Natural killer cell (primary cell): ENCODE measurements at regions not wholly inside any gene's neighbourhood (a gene's known extent, or its start where the extent isn't known, plus 50 kb on each side); places are given as distances from the start of the nearest gene placed in this dataset.

Experiments
- ATAC-seq, 3 donors: fragments of 150-1000 bp in 2 of 3; fragments of 200-7000 bp in 1 of 3; cut with Tn5 transposase; 1 replicate in 1 of 3; 2 replicates in 2 of 3; pipeline ENCODE4 v1.10.0; 2021; ENCODE audit warnings: mild to moderate bottlenecking in 2 of 3, moderate library complexity in 2 of 3
- DNase-seq, 2 donors: peaks; one replicate each; pipeline versions ENCODE4 v3.0.0 to v3.0.0-alpha.2; 2013 to 2021; ENCODE audit warnings: mixed read lengths in 1 of 2
- H3K27ac ChIP-seq: one replicate; pipeline ENCODE4 v1.5.1; 2013; ENCODE audit warnings: mild to moderate bottlenecking, low read length
- H3K27me3 ChIP-seq: one replicate; pipeline ENCODE4 v1.6.1; 2013; ENCODE audit warnings: low read length; ENCODE audit not compliant: control insufficient read depth, insufficient read depth
- H3K36me3 ChIP-seq: one replicate; pipeline ENCODE4 v1.6.1; 2013; ENCODE audit warnings: low read length; ENCODE audit not compliant: control insufficient read depth, insufficient read depth
- H3K4me1 ChIP-seq: one replicate; pipeline ENCODE4 v1.6.1; 2013; ENCODE audit warnings: low read length; ENCODE audit not compliant: control insufficient read depth, insufficient read depth
- H3K4me3 ChIP-seq: one replicate; pipeline ENCODE4 v1.5.1; 2013; ENCODE audit warnings: low read length
- H3K9me3 ChIP-seq: one replicate; pipeline ENCODE4 v1.6.1; 2013; ENCODE audit warnings: low read length; ENCODE audit not compliant: control insufficient read depth, insufficient read depth
- H3K27ac Mint-ChIP-seq, 2 donors: one replicate each; pipeline ENCODE4 v1.8.0; 2022; ENCODE audit warnings: mild to moderate bottlenecking in 2 of 2, mixed read lengths in 2 of 2, moderate library complexity in 1 of 2
- H3K27me3 Mint-ChIP-seq, 2 donors: one replicate each; pipeline ENCODE4 v1.8.0; 2022; ENCODE audit warnings: low read depth in 2 of 2, mixed read lengths in 2 of 2
- H3K36me3 Mint-ChIP-seq: one replicate; pipeline ENCODE4 v1.8.0; 2022; ENCODE audit warnings: mixed read lengths
- H3K4me1 Mint-ChIP-seq, 2 donors: one replicate each; pipeline ENCODE4 v1.8.0; 2022; ENCODE audit warnings: mixed read lengths in 2 of 2
- H3K4me3 Mint-ChIP-seq: one replicate; pipeline ENCODE4 v1.8.0; 2022; ENCODE audit warnings: mild to moderate bottlenecking, moderate library complexity, mixed read lengths
- H3K9me3 Mint-ChIP-seq, 2 donors: one replicate each; pipeline ENCODE4 v1.8.0; 2022; ENCODE audit warnings: mixed read lengths in 2 of 2
- CTCF ChIP-seq: fragments of 200-600 bp; IDR thresholded peaks from one replicate; pipeline ENCODE4 v1.8.0; 2022; ENCODE audit warnings: antibody characterized with exemption
- WGBS: methylation state at CpG from one replicate; pipeline ENCODE4 v1.1.7; 2013; ENCODE audit warnings: missing lambda C conversion rate; ENCODE audit not compliant: insufficient coverage; 5-methylcytosine and 5-hydroxymethylcytosine counted together
- intact Hi-C: fragments of 100-400 bp; cut with micrococcal nuclease; formaldehyde crosslinking; loops from one replicate; pipeline ENCODE4 v1.14.2; 2022

DNA sequence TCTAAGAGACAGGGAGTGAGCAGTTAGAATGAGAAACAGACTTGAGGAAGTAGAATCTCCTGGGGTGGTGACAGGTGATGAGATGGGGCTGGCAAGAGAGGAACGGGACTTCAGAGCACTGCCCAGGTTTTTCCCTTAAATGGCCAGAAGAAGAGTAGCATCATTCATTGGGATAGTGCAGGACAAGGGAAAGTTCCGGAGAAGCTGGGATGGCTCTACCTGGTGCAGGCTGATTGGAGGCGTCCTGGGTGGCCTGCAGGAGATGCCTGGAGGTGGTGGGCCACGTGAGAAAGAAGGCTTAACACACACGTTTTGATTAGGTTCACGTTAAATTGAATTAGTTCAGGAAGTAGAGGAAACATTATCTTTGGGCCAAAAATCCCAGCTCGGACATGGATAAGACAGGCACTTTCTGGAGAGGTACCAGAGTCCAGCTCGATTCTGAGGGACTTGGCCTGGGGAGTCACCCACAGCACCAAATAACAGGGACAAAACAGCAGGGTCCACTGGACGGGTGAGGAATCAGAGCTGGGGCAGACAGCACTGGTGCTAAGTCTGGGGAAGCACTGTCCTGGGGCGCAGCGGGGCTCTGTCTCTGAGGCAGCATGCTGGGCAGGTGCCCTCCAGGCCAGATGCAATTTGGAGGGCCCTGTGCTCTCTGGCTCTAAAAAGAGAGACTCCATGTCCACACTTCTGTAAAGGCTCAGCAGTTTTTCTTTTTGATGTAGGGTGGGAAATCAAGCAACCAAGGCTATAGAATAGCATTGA, 512.3 kb upstream of the RAB6C start:
- H3K4me3 ChIP-seq: no peak overlapping the region
- H3K4me1 ChIP-seq: no peaks in the 10 kb centered on the region
- Mint-ChIP-seq H3K4me1 (no peaks in the 10 kb centered on the region), H3K36me3 (no peaks in the 10 kb centered on the region), H3K9me3 (no peaks in the 10 kb centered on the region), H3K27me3 (no peaks in the 10 kb centered on the region), H3K27ac (no peak overlapping the region), H3K4me3 (no peak overlapping the region)
- no peak overlapping the region for H3K27ac ChIP-seq
- H3K36me3 ChIP-seq: no peaks in the 10 kb centered on the region
- intact Hi-C loops: no loop called here
- peaks cover 2% of the 10 kb centered on the region for H3K9me3 ChIP-seq
- no peak for TF ChIP-seq CTCF
- no peak for DNase-seq
- no peaks in the 10 kb centered on the region for H3K27me3 ChIP-seq
- no peak for ATAC-seq
- WGBS: 79% methylated on average over 11 of the region's 11 CpGs

DNA sequence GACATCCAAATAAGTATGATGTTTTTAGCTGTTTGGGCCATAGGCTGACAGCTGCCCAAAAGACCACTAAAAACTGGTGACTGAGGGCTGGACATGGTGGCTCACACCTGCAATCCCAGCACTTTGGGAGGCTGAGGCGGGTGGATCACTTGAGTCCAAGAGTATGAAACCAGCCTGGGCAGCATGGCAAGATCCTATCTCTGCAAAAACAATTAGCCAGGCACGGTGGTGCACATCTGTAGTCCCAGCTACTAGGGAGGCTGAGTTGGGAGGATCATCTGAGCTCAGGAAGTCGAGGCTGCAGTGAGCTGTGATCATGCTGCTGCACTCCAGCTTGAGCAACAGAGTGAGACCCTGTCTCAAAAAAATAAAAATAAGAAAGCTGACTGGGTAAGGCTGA, 511.5 kb upstream of the RAB6C start:
- 64% methylated on average over 3 of the region's 3 CpGs for whole genome bisulfite sequencing
- TF ChIP-seq CTCF: no peak

GRCh38 chr2:129468879-129469278, 510.6 kb upstream of the RAB6C start:
- ATAC-seq: no peak
- no peaks in the 10 kb centered on the region for H3K27me3 ChIP-seq
- Mint-ChIP-seq H3K27me3 (no peaks in the 10 kb centered on the region), H3K36me3 (no peaks in the 10 kb centered on the region), H3K4me3 (no peak overlapping the region), H3K27ac (no peak overlapping the region), H3K4me1 (no peaks in the 10 kb centered on the region), H3K9me3 (no peaks in the 10 kb centered on the region)
- H3K9me3 ChIP-seq: peaks cover 2% of the 10 kb centered on the region
- no peak for DNase-seq
- 97% methylated on average over 5 of the region's 5 CpGs for WGBS
- no peaks in the 10 kb centered on the region for H3K36me3 ChIP-seq
- H3K4me3 ChIP-seq: no peak overlapping the region
- intact Hi-C loops: no loop called here
- no peaks in the 10 kb centered on the region for H3K4me1 ChIP-seq
- TF ChIP-seq CTCF: no peak
- no peak overlapping the region for H3K27ac ChIP-seq

More for the DNA sequence above, 511.5 kb upstream of the RAB6C start:
- Mint-ChIP-seq H3K4me3 (no peak overlapping the region), H3K9me3 (no peaks in the 10 kb centered on the region), H3K27me3 (no peaks in the 10 kb centered on the region), H3K27ac (no peak overlapping the region), H3K36me3 (no peaks in the 10 kb centered on the region), H3K4me1 (no peaks in the 10 kb centered on the region)
- peaks cover 2% of the 10 kb centered on the region for H3K9me3 ChIP-seq
- ATAC-seq: no peak
- DNase-seq: no peak
- intact Hi-C loops: no loop called here
- no peaks in the 10 kb centered on the region for H3K27me3 ChIP-seq
- no peak overlapping the region for H3K4me3 ChIP-seq
- no peaks in the 10 kb centered on the region for H3K36me3 ChIP-seq
- H3K27ac ChIP-seq: no peak overlapping the region
- no peaks in the 10 kb centered on the region for H3K4me1 ChIP-seq

GRCh38 chr2:129469389-129469788, 510.1 kb upstream of the RAB6C start:
- no peak overlapping the region for H3K27ac Mint-ChIP-seq
- no peaks in the 10 kb centered on the region for H3K27me3 Mint-ChIP-seq
- H3K4me1 Mint-ChIP-seq: no peaks in the 10 kb centered on the region
- TF ChIP-seq CTCF: no peak
- ATAC-seq (no peak), DNase-seq (no peak)
- H3K36me3 ChIP-seq: no peaks in the 10 kb centered on the region
- 69% methylated on average over 5 of the region's 5 CpGs for WGBS
- H3K9me3 ChIP-seq: peaks cover 1% of the 10 kb centered on the region
- no peaks in the 10 kb centered on the region for H3K36me3 Mint-ChIP-seq
- no peaks in the 10 kb centered on the region for H3K4me1 ChIP-seq
- intact Hi-C loops: no loop called here
- H3K27ac ChIP-seq: no peak overlapping the region
- H3K27me3 ChIP-seq: no peaks in the 10 kb centered on the region
- no peak overlapping the region for H3K4me3 ChIP-seq
- no peak overlapping the region for H3K4me3 Mint-ChIP-seq
- H3K9me3 Mint-ChIP-seq: no peaks in the 10 kb centered on the region
